ENCODE measurements at regions not wholly inside any gene's neighbourhood (a gene's known extent, or its start where the extent isn't known, plus 50 kb on each side); places are given as distances from the start of the nearest gene placed in this dataset.

- Histone ChIP-seq H3K9me1 (ENCODE audit: control insufficient read depth, extremely low read depth, insufficient read depth, low read length) (no peaks in the 10 kb centered on the region), H4K20me1 (ENCODE audit: control insufficient read depth, extremely low read depth, insufficient read depth, low read length) (no peaks in the 10 kb centered on the region), H3K9me3 (ENCODE audit: control insufficient read depth, low read depth, low read length) (no peaks in the 10 kb centered on the region), H3K4me2 (ENCODE audit: control insufficient read depth, extremely low read depth, insufficient read depth, low read depth, low read length) (no peak overlapping the region), H3K4me3 (ENCODE audit: control insufficient read depth in 2 of 3, extremely low read depth in 1 of 3, insufficient read depth in 2 of 3, low read depth in 1 of 3, low read length in 3 of 3) (no peak overlapping the region), H3K27ac (ENCODE audit: control insufficient read depth, insufficient read depth, low read length) (no peak overlapping the region), H3K27me3 (ENCODE audit: control insufficient read depth, extremely low read depth, insufficient read depth, low read length) (no peaks in the 10 kb centered on the region), H3K4me1 (ENCODE audit: control insufficient read depth, extremely low read depth, insufficient read depth, low read length) (no peaks in the 10 kb centered on the region), H2AFZ (ENCODE audit: control insufficient read depth, low read length) (no peak overlapping the region), H3K79me2 (ENCODE audit: control insufficient read depth, insufficient read depth, low read length) (no peaks in the 10 kb centered on the region), H3K9ac (ENCODE audit: control insufficient read depth, extremely low read depth, insufficient read depth, low read length) (no peak overlapping the region), H3K36me3 (ENCODE audit: control insufficient read depth in 2 of 2, extremely low read depth in 1 of 2, insufficient read depth in 2 of 2, low read length in 2 of 2) (no peaks in the 10 kb centered on the region)
- DNase-seq (ENCODE audit: low read depth, low spot score) (no peak), FAIRE-seq (no peak)
- dilution Hi-C loops (cut with MboI; ENCODE audit: extremely low pct_ligation_motif_present, low sequenced_read_pairs) = no loop called here
- TF ChIP-seq CTCF (optimal IDR thresholded peaks at IDR 0.05 in 1 of 3, IDR thresholded peaks at IDR 0.05 in 1 of 3, conservative IDR thresholded peaks at IDR 0.05 in 1 of 3; ENCODE audit: extremely low read depth in 1 of 3, insufficient read depth in 2 of 3, low read length in 3 of 3) (no peak), EZH2 (IDR thresholded peaks at IDR 0.05; ENCODE audit: low read length) (no peak)
These were observed 62.2 kb upstream of the HEPHL1 start for GRCh38 chr11:93958991-93959390.

GRCh38 chr11:93959663-93960062 lies 61.5 kb upstream of the HEPHL1 start:
- Histone ChIP-seq H4K20me1 (ENCODE audit: control insufficient read depth, extremely low read depth, insufficient read depth, low read length) (no peaks in the 10 kb centered on the region), H3K36me3 (ENCODE audit: control insufficient read depth in 2 of 2, extremely low read depth in 1 of 2, insufficient read depth in 2 of 2, low read length in 2 of 2) (no peaks in the 10 kb centered on the region), H3K9ac (ENCODE audit: control insufficient read depth, extremely low read depth, insufficient read depth, low read length) (no peak overlapping the region), H3K79me2 (ENCODE audit: control insufficient read depth, insufficient read depth, low read length) (no peaks in the 10 kb centered on the region), H3K27me3 (ENCODE audit: control insufficient read depth, extremely low read depth, insufficient read depth, low read length) (no peaks in the 10 kb centered on the region), H3K4me2 (ENCODE audit: control insufficient read depth, extremely low read depth, insufficient read depth, low read depth, low read length) (no peak overlapping the region), H3K9me3 (ENCODE audit: control insufficient read depth, low read depth, low read length) (no peaks in the 10 kb centered on the region), H2AFZ (ENCODE audit: control insufficient read depth, low read length) (no peak overlapping the region), H3K4me1 (ENCODE audit: control insufficient read depth, extremely low read depth, insufficient read depth, low read length) (no peaks in the 10 kb centered on the region), H3K9me1 (ENCODE audit: control insufficient read depth, extremely low read depth, insufficient read depth, low read length) (no peaks in the 10 kb centered on the region), H3K27ac (ENCODE audit: control insufficient read depth, insufficient read depth, low read length) (no peak overlapping the region), H3K4me3 (ENCODE audit: control insufficient read depth in 2 of 3, extremely low read depth in 1 of 3, insufficient read depth in 2 of 3, low read depth in 1 of 3, low read length in 3 of 3) (no peak overlapping the region)
- TF ChIP-seq EZH2 (IDR thresholded peaks at IDR 0.05; ENCODE audit: low read length) (no peak), CTCF (optimal IDR thresholded peaks at IDR 0.05 in 1 of 3, IDR thresholded peaks at IDR 0.05 in 1 of 3, conservative IDR thresholded peaks at IDR 0.05 in 1 of 3; ENCODE audit: extremely low read depth in 1 of 3, insufficient read depth in 2 of 3, low read length in 3 of 3) (no peak)
- FAIRE-seq = no peak
- dilution Hi-C loops (cut with MboI; ENCODE audit: extremely low pct_ligation_motif_present, low sequenced_read_pairs) = no loop called here
- no peak for DNase-seq (ENCODE audit: low read depth, low spot score)
